Stimulated activated effector memory CD8-positive, alpha-beta T cell treated with anti-CD3 and anti-CD28 coated beads, Interleukin-12 subunit alpha, Interleukin-12 subunit beta, amount 100 ng/mL, for 72 hours (primary cell): ENCODE measurements at regions not wholly inside any gene's neighbourhood (a gene's known extent, or its start where the extent isn't known, plus 50 kb on each side); places are given as distances from the start of the nearest gene placed in this dataset.
"Not testable (repeated sequence)": the region's sequence is repeated elsewhere in the genome, so short reads cannot be mapped to it uniquely, and the experiment has no call there.

ENCODE experiments used
- ATAC-seq: fragments of 150-1000 bp; cut with Tn5 transposase; 2 replicates; pipeline ENCODE4 v1.10.0; 2021
- DNase-seq, 2 donors: peaks; one replicate each; pipeline ENCODE4 v3.0.0; 2021 to 2022; ENCODE audit warnings: low spot score in 2 of 2
- H3K27ac Mint-ChIP-seq: one replicate; pipeline ENCODE4 v1.8.0; 2022; ENCODE audit warnings: mild to moderate bottlenecking, mixed read lengths
- H3K36me3 Mint-ChIP-seq: one replicate; pipeline ENCODE4 v1.8.0; 2022; ENCODE audit warnings: mild to moderate bottlenecking, mixed read lengths
- H3K4me1 Mint-ChIP-seq: one replicate; pipeline ENCODE4 v1.8.0; 2022; ENCODE audit warnings: mixed read lengths
- H3K4me3 Mint-ChIP-seq: one replicate; pipeline ENCODE4 v1.8.0; 2022; ENCODE audit warnings: mild to moderate bottlenecking, mixed read lengths
- H3K9me3 Mint-ChIP-seq: one replicate; pipeline ENCODE4 v1.8.0; 2022; ENCODE audit warnings: mixed read lengths

DNA sequence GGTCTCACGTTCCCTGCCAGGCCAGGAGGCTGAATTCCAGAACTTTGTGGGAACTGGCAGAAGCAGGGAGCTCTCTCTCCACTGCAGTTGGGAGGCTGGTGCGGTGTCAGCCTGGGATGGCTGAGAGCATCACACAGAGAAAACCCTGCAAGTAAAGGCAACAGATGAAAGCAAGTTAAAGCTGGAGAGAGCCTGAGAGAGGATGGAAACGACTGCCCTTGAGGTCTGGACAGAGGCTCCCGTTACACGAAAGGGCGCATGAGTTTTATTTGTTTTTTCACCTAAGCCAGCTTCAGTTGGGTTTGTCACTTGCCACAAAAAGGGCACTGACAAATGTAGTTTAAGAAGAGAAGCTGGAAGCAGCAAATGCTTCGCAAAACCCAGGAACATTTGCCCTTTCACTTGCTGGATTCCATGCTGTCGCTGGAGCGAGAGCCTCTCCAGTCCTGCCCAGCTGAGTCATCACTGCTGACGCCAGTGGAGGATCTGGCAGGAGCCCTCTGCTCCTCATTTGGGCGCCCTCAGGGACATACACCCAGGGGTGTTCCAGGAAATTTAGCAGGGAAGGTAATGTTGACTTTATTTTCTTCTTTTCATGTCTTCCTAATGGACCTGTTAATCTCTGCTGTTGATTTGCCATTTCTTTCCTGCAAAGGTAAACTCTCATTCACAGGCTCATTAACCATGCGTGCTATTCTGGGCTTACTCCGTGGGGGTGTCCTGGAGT, 308.8 kb upstream of the SFSWAP start:
- not testable (repeated sequence) for H3K4me3 Mint-ChIP-seq, H3K4me1 Mint-ChIP-seq, H3K36me3 Mint-ChIP-seq, H3K27ac Mint-ChIP-seq, DNase-seq, ATAC-seq
- peaks cover 10% of the 10 kb centered on the region for H3K9me3 Mint-ChIP-seq

DNA sequence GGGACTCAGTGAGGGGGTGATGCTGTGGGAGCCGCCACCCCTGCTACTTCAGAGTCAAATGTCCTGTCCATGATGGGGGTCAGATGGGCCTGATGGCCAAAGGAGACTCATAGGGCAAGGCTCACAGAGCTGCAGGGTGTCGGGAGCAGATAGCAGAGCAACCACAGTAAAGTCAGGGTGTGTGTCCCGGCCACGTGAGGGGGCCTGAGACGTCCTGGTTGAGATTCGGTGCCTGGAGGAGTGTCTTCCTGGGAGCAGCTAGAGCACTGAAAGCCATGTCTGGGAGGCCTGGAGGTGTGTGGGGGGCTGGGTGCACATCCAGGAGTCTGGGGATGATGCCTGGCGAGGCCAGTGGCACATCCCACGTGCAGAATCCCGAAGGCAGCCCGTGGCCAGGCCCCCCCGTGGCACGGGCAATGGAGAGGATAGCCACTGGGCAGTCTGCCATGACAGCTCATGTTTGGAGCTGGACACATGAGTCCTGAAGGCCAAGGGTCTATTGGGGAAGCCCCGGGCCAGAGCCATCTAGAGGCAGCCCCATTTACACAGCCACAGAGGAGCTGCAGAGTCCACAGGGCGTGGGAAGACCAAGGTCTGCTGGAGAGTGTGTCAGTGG, 308.0 kb upstream of the SFSWAP start:
- Mint-ChIP-seq H3K9me3 (peaks cover 10% of the 10 kb centered on the region), H3K4me3 (no peak overlapping the region), H3K4me1 (no peaks in the 10 kb centered on the region), H3K36me3 (no peaks in the 10 kb centered on the region), H3K27ac (no peak overlapping the region)
- DNase-seq, result no peak
- ATAC-seq, result no peak

DNA sequence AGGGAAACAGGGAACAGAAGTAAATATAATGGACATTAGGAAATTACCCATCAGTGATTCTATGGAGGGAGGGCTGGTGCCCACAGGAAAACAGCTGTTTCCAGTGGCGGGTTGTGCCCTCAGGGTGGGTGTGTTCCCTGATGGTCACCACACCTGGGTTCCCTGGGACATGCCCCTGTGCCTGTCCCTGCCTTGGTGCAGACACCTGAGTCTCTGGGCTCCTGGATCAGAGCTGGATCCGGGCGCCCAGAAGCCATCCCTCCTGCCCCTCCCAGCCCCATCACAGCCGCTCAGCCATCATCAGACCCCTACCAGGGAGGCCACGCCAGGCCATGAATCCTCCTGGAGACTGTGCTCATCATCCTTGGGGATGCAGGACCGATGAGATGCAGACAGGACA, 307.2 kb upstream of the SFSWAP start:
- no peak overlapping the region for H3K27ac Mint-ChIP-seq
- H3K36me3 Mint-ChIP-seq, result no peaks in the 10 kb centered on the region
- no peak for ATAC-seq
- DNase-seq, result no peak
- no peaks in the 10 kb centered on the region for H3K4me1 Mint-ChIP-seq
- H3K4me3 Mint-ChIP-seq, result no peak overlapping the region
- peaks cover 6% of the 10 kb centered on the region for H3K9me3 Mint-ChIP-seq

DNA sequence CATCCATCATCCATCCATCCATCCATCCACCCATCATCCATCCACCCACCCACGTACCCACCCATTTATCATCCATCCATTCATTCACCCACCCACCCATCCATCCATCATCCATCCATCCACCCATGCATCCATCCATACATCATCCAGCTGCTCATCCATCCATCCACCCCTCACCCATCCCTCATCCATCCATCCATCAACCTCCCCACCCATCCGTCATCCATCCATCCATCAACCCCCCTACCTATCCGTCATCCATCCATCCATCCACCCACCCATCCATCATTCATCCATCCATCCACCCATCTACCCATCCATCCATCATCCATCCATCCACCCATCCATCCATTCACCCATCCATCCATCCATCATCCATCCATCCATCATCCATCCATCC, 306.2 kb upstream of the SFSWAP start:
- Mint-ChIP-seq H3K27ac (no peak overlapping the region), H3K9me3 (peaks cover 3% of the 10 kb centered on the region), H3K36me3 (no peaks in the 10 kb centered on the region), H3K4me1 (no peaks in the 10 kb centered on the region), H3K4me3 (no peak overlapping the region)
- ATAC-seq (no peak), DNase-seq (no peak)

DNA sequence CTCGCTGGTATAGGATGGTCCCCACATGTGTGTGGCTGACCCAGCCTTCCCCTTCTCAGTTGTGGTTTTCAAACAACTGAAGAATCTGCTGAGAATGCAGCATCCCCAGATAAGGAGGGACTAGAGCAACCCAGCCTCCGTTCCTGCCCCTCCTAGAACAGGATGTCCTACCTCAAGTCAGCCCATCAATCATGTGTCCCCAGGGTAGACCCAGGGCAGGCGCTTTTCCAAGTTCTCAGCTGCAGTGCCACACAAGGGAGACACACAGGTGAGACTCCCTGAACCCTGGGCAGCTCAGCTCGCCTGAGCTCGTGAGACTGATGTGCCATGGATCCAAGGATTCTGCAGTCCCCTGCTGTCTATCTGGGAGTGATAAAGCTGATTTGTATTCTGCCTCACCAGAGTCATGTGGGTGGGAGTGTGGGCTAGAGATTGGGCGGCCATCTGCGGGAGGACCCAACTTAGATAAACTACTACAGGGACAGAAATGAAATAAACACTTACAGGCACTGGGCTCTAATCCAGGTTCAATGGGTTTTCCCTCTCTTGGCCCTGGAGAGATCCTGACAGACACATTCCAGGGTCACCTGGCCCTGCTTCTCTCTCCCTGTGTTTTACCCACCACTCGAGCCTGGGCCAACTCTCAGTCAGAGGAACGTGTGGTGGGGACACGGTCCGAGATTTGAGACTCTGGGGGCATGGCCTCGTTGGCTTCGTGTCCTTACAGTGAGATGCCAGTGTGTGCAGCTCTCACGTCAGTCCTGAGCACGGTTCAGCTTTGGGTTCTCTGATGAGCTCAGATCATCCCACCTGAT, 303.5 kb upstream of the SFSWAP start:
- peaks cover 3% of the 10 kb centered on the region for H3K9me3 Mint-ChIP-seq
- no peak overlapping the region for H3K4me3 Mint-ChIP-seq
- no peak for ATAC-seq
- H3K4me1 Mint-ChIP-seq, result no peaks in the 10 kb centered on the region
- no peak overlapping the region for H3K27ac Mint-ChIP-seq
- DNase-seq, result no peak
- H3K36me3 Mint-ChIP-seq, result no peaks in the 10 kb centered on the region

DNA sequence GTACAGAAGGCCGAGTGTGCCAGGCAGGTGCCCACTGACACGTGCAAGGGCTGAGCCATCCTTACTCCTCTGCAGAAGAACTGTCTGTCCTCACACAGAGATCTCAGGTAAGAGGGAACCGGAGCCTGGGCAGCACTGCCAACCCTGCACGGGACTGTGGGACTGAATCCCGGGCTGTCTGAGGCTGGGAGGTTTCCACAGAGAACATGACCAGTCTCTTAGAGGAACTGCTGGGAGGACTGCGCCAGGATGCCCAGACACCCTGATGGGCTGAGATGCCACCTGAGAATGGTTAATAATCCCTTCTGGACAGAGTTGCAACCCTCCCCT, 302.9 kb upstream of the SFSWAP start:
- no peak overlapping the region for H3K27ac Mint-ChIP-seq
- no peaks in the 10 kb centered on the region for H3K4me1 Mint-ChIP-seq
- H3K4me3 Mint-ChIP-seq, result no peak overlapping the region
- H3K36me3 Mint-ChIP-seq, result no peaks in the 10 kb centered on the region
- ATAC-seq (no peak), DNase-seq (no peak)
- H3K9me3 Mint-ChIP-seq, result peaks cover 3% of the 10 kb centered on the region

DNA sequence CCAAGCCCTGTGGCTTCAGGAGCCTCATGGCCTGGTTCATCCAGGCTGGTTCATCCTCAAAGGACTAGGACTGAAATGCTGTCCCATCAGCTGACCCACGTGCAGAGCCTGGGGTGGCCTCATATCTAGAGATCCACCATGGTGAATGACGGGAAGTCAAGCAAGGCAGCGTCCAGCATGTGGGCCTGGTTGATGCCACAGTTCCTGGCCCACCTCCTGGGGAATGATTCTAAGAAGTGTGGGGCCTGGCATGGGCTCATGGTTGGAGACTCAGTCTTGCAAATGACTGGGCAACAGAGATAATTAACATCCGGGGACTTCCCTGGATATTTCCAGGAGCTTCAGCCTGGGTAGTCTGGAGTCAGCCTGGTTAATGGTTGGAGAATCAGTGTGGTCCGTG, 302.4 kb upstream of the SFSWAP start:
- Mint-ChIP-seq H3K36me3 (no peaks in the 10 kb centered on the region), H3K4me1 (no peaks in the 10 kb centered on the region), H3K4me3 (no peak overlapping the region), H3K27ac (no peak overlapping the region), H3K9me3 (peaks cover 3% of the 10 kb centered on the region)
- no peak for DNase-seq
- no peak for ATAC-seq

DNA sequence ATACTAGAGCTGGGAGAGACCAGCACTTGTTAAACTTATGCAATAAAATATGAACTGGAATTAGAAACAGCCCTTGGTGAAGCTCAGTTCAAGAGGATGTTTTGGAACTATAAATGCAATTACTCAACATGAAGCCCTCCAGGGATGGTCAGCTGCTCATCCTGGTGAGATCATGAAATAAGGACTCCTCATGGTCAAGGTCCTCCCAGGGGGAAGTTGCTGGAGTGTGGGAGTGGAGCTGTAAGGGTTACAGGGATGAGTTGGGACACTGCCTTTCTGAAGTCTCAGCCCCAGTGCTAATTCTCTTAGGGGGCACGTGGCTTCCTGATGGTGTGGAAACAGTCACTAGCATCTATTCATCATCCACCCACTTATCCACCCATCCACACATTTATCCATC, 301.7 kb upstream of the SFSWAP start:
- no peaks in the 10 kb centered on the region for H3K36me3 Mint-ChIP-seq
- H3K9me3 Mint-ChIP-seq, result peaks cover 3% of the 10 kb centered on the region
- ATAC-seq (no peak), DNase-seq (no peak)
- H3K4me1 Mint-ChIP-seq, result no peaks in the 10 kb centered on the region
- no peak overlapping the region for H3K4me3 Mint-ChIP-seq
- H3K27ac Mint-ChIP-seq, result no peak overlapping the region

DNA sequence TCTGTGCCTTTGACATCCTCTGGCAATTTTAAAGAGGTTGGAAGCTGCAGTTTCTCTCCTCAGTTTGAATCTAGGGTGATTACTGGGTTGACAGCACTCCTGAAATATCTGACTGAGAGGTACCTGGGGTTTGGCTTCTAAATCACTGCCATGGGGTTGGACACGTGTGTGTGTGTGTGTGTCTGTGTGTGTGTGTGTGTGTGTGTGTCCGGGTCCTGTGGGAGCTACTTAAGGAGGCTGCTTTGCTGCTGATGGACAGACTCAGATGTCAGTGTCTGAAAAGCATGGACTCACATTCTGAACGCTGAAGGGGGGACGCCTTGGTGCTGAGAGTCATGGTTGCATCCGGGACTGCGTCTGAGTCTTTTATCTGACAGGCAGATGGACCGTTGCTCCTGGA, 299.1 kb upstream of the SFSWAP start:
- not testable (repeated sequence) for H3K4me1 Mint-ChIP-seq, H3K9me3 Mint-ChIP-seq, H3K4me3 Mint-ChIP-seq, H3K27ac Mint-ChIP-seq, ATAC-seq, H3K36me3 Mint-ChIP-seq, DNase-seq

DNA sequence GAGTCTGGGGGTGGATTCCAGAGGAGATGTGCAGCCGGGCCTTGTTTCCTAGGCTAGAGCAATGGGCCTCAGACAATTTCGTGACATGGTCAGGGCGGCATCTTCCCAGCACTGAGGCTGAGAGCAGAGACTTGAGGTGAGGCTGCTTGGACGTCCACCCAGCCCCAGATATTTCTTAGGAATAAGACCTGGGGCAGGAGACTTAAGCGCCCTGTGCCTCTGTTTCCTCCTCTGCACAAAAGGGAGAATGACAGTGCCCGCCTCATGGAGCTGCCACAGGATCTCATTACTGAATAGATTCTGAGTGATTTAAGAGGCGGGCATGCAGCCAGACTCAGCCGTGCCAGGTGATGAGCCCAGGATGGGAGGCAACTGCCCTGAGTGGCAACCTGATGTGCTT, 297.9 kb upstream of the SFSWAP start:
- Mint-ChIP-seq H3K36me3 (no peaks in the 10 kb centered on the region), H3K27ac (no peak overlapping the region), H3K4me3 (no peak overlapping the region), H3K4me1 (no peaks in the 10 kb centered on the region), H3K9me3 (no peaks in the 10 kb centered on the region)
- ATAC-seq (no peak), DNase-seq (no peak)

DNA sequence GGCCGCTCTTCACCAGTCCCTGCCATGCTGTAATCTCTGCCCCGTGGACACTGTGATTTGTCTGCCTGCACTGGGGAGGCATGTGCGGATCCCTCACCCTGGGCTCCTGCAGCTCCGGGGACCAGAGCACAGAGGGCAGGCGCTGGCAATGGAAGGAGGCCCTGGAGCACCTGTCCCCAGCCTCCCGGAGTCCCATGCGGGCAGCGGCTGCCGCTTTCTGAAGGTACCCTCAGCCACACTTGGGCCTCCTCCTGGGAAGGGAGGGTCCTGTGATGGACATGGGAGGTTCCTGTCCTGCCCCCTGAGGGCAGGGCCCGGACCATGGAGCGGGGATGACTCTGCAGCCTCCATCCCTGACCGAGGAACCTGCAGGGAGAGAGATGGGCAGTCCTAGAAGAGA, 297.4 kb upstream of the SFSWAP start:
- no peak overlapping the region for H3K4me3 Mint-ChIP-seq
- ATAC-seq (no peak), DNase-seq (no peak)
- H3K36me3 Mint-ChIP-seq, result no peaks in the 10 kb centered on the region
- no peaks in the 10 kb centered on the region for H3K4me1 Mint-ChIP-seq
- no peak overlapping the region for H3K27ac Mint-ChIP-seq
- no peaks in the 10 kb centered on the region for H3K9me3 Mint-ChIP-seq

DNA sequence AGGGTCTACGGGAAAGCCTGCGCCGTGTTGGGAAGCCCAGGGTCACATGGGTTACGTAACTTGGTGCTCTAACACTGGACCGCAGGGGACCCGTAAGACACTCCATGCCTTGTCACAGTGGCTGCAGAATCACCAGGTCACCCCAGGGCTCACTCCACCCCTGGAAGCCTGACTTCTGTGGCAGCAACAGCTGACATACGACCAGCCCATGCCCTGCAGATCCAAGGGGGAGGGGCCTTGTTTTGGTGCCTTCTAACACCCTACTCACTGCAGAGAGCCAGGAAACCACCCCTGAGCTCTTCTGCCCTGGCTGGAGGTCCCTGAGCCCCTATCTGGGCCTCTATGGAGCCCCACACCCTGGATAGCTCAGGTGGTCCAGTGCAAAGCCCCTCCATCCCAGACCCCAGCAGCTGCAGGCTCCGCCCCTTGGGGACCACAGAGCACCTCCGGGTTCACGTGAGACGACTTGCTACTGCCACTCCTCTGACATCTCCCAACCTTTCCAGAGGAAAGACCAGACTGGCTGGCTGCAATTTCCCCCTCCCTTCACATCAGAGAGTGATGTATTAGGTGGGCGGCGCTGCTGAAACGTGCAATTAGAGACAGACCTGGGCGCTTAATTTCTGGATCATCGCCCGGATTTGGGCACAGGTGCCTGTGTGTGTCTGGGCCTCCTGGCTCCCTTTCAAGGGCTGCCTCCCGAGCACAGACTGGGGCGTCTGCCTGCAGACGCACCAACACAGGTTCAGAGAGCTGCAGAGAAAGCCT, 296.6 kb upstream of the SFSWAP start:
- not testable (repeated sequence) for H3K9me3 Mint-ChIP-seq, ATAC-seq, H3K36me3 Mint-ChIP-seq, H3K27ac Mint-ChIP-seq, H3K4me3 Mint-ChIP-seq, DNase-seq, H3K4me1 Mint-ChIP-seq

DNA sequence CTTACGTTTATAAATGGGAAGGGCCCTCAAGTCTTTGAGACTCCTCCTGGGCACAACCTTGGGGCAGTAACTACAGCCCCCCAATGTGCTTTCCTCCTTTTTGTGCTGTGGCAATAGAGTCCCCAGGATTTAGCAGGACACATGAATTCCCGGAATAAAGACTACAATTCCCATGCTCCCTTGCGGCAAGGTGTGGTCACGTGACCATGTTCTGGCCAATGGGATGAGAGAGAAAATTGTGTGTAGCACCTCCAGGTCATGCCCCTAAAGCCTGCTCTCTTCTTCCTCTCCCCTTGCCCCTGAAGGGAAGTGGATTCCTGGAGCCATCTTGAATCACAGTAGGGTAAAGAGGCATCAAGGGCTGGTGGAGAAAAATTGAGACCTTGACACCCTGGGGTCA, 295.1 kb upstream of the SFSWAP start:
- no peaks in the 10 kb centered on the region for H3K9me3 Mint-ChIP-seq
- H3K27ac Mint-ChIP-seq, result no peak overlapping the region
- no peaks in the 10 kb centered on the region for H3K4me1 Mint-ChIP-seq
- DNase-seq, result no peak
- H3K36me3 Mint-ChIP-seq, result no peaks in the 10 kb centered on the region
- no peak overlapping the region for H3K4me3 Mint-ChIP-seq
- no peak for ATAC-seq

DNA sequence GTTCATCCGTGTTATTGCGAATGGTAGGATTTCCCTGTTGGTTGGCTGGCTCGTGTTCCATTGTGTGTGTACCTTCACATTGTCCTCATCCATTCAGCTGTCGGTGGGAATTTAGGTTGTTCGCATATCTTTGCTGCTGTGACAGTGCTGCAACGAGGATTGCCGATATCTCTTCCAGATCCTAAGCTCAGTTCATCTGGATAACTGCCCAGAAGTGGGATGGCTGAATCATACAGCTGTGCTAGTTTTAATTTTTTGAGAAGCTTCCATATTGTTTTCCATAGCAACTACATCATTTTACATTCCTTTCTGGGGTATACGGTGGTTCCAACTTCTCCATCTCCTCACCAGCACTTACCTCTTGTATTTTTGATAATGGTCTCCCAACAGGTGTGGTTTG, 292.8 kb upstream of the SFSWAP start:
- Mint-ChIP-seq H3K36me3 (no peaks in the 10 kb centered on the region), H3K4me1 (no peaks in the 10 kb centered on the region), H3K27ac (no peak overlapping the region), H3K4me3 (no peak overlapping the region), H3K9me3 (peaks cover 1% of the 10 kb centered on the region)
- ATAC-seq (no peak), DNase-seq (no peak)

DNA sequence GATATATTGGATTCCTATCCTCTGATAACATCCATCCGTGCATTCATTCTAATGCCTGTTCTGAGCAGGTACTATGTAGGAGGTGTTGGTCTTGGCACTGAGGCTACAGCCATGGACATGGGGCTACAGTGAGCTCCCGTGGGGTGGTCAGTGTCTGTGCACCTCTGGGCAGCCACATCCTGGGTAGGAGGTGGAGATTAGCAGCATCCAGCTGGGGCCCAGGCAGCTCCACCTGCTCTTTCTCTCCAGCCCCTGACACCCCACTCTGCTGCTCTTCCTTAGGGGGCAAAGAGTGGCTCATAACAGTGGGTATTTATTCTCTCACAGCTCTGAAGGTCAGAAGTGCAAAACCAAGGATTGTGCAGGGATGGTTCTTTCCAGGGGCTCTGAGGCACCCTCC, 292.0 kb upstream of the SFSWAP start:
- no peaks in the 10 kb centered on the region for H3K4me1 Mint-ChIP-seq
- DNase-seq, result no peak
- H3K9me3 Mint-ChIP-seq, result peaks cover 6% of the 10 kb centered on the region
- H3K36me3 Mint-ChIP-seq, result no peaks in the 10 kb centered on the region
- no peak for ATAC-seq
- H3K27ac Mint-ChIP-seq, result no peak overlapping the region
- no peak overlapping the region for H3K4me3 Mint-ChIP-seq
